ENCODE measurements at regions not wholly inside any gene's neighbourhood (a gene's known extent, or its start where the extent isn't known, plus 50 kb on each side); places are given as distances from the start of the nearest gene placed in this dataset.
"Not testable (repeated sequence)": the region's sequence is repeated elsewhere in the genome, so short reads cannot be mapped to it uniquely, and the experiment has no call there.

DNA sequence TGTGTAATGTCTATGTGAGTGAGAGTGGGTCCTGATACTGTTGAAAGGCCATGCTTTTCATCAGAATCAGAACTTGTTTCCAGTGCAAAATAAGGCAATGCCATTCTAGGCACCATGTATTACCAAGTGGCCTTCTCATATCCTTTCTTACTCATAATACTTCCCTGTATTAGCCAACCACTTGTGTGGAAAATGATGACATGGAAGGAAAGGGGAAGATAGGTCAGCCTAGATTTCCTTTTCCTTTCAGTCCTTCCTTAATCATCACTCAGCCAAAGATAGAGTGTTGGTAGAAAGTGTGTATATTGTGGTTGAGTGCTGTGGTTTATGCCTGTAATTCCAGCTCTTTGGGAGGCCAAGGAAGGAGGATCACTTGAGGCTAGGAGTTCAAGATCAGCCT lies 158.6 kb upstream of the PREP start:
- intact Hi-C loops (cut with micrococcal nuclease): no loop called here

- intact Hi-C loops (cut with micrococcal nuclease): no loop called here
Measured at GRCh38 chr6:105560611-105561066, 157.8 kb upstream of the PREP start.

DNA sequence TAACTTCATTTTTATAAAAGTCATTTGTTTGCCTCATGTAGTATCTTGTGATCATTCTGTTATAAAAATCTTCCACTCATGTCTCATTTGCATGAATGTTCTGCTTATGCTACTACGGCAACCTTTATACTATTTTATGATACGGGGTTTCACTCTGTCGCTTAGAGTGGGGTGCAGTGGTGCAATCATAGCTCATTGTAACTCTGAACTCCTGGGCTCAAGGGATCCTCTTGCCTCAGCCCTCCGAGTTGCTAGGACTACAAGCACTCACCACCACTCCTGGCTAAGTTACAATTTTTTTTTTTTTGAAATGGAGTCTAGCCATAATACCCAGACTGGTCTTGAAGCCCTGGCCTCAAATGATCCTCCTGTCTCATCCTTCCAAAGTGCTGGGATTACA lies 154.4 kb upstream of the PREP start:
- intact Hi-C loops (cut with micrococcal nuclease): no loop called here

- intact Hi-C loops (cut with micrococcal nuclease): no loop called here
Measured at GRCh38 chr6:105553171-105553570, 150.3 kb upstream of the PREP start.

- intact Hi-C loops (cut with micrococcal nuclease): no loop called here
Measured at GRCh38 chr6:105550955-105551620, 148.2 kb upstream of the PREP start.

DNA sequence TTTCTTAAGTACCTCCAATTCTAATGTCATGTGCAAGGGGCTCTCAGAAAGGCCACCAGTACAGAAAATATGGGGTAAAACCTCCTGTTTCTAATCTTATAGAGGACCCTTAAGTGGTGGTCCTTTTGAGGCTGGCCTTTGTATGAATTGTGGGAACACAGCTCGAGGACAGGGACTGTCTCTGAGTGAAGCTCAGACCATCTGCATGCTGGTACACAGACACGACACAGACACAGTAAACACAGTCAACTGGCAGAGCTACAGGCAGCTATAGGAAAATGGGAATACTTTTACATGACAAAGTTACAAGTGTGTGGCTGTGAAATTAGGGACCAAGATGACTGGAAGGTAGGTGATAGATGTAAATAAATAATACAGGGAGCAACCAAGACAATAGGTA lies 143.9 kb upstream of the PREP start:
- intact Hi-C loops (cut with micrococcal nuclease): no loop called here

DNA sequence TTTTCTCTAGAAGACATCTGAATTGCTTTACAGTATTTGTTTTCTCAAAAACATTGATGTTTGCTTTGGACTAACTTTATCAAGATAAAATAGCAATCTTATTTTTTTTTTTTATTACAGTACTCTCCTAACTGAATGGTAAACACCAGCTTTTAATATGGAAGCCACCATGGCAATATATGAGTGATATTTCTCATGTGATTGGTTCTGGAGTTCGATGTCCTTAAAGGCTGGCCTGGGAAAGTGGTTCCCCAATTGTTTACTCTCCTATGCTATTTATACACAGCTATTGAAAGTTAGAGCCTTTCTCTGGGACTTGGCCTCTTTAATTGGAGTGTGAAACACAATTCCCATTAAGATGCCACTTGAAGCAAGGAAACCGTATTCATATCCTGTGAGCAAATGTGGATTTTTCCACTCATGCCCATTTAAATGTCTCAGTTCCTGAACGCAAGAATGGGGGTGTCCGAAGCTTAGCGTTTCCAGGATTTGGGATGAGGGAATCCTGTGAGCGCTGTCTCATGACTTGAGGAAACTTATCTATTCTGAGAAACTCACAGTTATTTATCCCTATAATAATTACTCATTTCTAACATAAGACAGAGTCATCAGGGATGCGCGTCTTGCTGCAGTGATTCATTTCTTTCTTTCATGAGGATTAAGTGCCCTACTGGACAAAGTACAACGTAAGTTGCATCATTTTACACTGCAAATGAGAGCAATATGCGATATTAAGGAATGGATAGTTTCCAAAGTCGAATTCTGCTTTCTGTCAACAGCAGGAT lies 143.3 kb upstream of the PREP start:
- intact Hi-C loops (cut with micrococcal nuclease): no loop called here

DNA sequence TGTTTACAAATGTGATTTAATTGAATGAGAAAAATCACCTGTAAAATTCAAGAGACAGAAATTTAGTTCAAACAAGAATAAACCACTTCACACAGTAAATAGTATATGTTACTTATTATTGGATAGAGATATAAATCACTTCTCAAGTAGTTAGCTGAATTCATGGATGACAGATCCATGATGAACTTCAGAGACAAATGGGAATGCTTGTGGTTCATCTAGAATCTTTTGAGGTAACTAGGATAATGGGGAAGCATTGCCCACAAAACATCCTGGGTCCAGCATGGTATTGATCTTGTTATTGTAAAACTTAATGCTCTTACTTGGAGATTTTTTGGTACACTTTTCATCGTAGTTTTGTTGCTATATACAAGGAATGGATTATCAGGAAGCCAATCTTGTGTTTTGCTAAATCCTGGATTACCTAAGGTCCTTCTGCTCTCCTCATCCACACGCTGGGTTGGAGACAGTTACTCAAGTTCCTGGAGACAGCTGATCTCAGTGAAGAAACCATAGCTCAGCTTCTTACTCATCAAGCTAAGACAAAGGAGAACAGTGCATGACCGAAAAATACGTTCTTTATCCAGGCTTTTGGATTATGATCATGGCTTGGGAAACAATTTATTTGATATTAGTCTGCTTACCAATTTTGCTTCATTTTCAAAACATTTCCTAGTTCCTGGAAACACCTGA lies 142.5 kb upstream of the PREP start:
- intact Hi-C loops (cut with micrococcal nuclease): no loop called here

- intact Hi-C loops (cut with micrococcal nuclease): no loop called here
Measured at GRCh38 chr6:105539911-105540310, 137.0 kb upstream of the PREP start.

DNA sequence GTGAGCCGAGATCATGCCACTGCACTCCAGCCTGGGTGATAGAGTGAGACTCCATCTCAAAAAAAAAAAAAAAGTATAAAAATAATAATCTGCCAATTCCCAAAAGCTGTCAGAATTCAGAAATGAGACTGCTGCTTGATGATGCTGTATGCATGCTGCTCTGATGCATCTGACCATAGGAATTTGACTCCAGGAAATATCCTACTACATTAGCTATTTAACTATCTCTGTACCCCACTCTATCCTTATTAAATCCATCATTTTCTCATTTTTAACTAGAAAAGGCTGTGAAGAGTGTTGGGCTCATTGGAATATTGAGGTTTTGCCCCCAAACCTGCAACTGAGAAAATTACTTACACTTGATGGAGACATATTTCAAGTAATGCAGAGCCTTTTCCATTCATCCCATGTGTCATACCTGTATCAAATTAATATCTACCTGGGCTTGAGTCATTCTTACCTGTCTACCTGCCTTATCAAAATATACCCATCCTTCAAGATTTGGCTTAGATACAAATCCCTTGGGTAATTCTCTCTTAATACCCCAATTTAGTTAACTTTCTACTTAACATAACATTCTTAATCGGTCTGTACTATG lies 135.2 kb upstream of the PREP start:
- intact Hi-C loops (cut with micrococcal nuclease): no loop called here

DNA sequence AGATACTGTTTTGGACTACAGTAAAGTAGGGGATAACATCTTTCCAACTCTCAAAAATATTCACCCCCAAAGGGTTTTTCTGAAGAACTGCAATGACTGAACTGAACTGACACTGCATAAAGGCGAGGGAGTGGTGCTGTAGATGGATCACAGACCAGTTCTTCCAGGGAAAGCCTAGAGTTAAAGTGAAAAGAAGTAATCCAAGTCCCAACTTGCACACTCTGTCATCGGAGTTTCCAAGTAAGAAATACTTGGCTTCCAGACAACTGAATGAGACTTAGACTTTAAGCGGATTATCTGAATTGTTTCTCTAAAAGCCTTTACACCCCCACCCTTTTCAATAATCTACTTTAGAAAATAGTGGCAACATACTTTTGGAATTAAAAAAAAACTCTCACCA lies 134.1 kb upstream of the PREP start:
- intact Hi-C loops (cut with micrococcal nuclease): no loop called here

GRCh38 chr6:105533301-105533700 lies 130.4 kb upstream of the PREP start:
- intact Hi-C loops (cut with micrococcal nuclease): no loop called here

DNA sequence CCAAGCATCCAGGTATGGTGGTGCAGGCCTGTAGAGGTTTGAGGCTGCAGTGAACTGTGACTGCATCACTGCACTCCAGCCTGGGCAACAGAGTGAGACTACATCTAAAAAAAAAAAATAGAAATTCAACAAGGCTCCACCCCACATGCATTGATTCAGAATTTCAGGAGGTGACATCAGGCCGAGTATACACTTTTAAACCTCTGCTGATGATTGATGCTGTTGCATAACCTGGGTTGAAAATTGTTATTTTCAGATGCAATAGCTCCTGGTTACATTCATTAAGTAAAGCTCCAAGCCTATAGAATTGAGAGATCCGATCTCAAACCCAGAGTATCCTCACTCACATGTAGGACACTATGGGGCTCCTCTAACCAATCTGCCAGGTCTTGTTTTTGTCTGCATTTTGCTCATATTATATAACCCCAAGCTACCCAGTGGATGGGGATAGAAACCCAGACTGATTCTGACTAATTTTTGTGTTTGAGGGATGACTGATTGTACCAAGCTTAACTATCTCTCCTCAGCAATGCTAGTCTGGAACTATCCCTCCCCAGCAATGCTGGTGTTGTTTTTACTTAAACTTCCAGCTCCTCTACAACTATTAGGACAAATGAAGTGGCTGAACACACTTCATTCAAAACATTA lies 123.5 kb upstream of the PREP start:
- intact Hi-C loops (cut with micrococcal nuclease): no loop called here

DNA sequence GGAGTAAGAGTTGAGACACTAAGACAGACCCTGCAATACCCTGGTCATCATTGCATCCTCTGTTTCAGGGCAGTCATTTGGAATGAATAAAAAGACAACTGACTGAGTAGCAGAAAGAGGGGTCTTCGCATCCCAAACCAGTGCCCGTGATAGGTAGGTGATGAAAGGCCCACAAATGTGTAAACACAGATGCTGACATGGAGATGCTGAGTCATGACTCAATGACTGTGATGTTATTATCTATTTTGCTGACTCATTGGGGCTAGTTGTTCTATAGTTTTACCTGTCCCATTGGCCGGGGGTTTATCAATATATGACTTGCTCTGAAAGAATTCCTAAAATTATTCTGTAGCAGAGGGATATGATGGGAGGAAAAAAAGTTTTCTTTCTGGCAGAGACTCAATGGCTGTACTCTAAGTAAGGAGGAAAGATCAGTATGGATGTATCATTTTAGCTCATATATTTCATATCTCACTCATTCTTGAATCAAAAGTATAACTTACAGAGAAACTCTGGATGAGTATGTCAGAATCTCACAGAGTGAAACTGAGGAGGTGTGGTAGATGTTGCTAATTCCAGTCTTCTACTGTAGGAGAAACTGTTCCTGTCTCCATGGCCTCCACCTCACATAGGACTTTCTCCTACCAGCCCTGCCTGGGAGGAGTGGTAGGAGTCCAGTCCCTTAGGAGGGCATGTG lies 119.9 kb upstream of the PREP start:
- intact Hi-C loops (cut with micrococcal nuclease): no loop called here

DNA sequence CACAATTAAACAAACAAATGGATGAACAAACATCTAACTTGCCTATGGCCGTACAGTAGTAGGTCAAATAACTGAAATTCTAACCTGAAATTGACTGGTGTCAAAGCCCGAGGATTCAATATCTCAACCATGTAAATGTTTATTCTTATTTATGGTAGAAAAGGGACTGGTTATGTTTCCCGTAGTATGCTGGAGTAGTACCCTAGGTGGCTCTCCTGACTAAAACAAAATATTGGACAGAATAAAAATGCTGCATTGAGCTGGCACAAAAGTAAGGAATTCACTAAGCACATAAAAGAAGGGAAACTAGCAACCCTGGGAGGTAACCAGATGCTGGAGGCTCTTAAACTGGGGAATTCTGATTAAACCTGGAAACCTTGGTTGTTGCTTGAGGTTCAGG lies 117.1 kb upstream of the PREP start:
- intact Hi-C loops (cut with micrococcal nuclease): no loop called here

DNA sequence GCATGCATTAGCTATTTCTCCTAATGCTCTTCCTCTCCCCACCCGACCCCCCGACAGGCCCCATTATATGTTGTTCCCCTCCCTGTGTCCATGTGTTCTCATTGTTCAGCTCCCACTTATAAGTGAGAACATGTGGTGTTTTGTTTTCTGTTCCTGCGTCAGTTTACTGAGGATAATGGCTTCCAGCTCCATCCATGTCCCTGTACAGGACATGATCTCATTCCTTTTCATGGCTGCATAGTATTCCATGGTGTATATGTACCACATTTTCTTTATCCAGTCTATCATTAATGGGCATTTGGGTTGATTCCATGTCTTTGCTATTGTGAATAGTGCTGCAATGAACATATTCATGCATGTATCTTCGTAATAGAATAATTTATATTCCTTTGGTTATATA lies 116.1 kb upstream of the PREP start:
- intact Hi-C loops (cut with micrococcal nuclease): not testable (repeated sequence)

GRCh38 chr6:105515054-105515453 lies 112.2 kb upstream of the PREP start:
- intact Hi-C loops (cut with micrococcal nuclease): no loop called here

GRCh38 chr6:105514306-105514705 lies 111.4 kb upstream of the PREP start:
- intact Hi-C loops (cut with micrococcal nuclease): no loop called here

- intact Hi-C loops (cut with micrococcal nuclease): no loop called here
Measured at GRCh38 chr6:105511639-105512038, 108.8 kb upstream of the PREP start.

- intact Hi-C loops (cut with micrococcal nuclease): no loop called here
Measured at GRCh38 chr6:105510746-105511145, 107.9 kb upstream of the PREP start.
